ENCODE measurements at regions not wholly inside any gene's neighbourhood (a gene's known extent, or its start where the extent isn't known, plus 50 kb on each side); places are given as distances from the start of the nearest gene placed in this dataset.

GRCh38 chr18:61025596-61025995, 307.6 kb upstream of the CDH20 start:
- Histone ChIP-seq H3K79me2 (ENCODE audit: control insufficient read depth in 1 of 2, insufficient read depth in 2 of 2, low read length in 2 of 2) (no peaks in the 10 kb centered on the region), H2BK20ac (ENCODE audit: low read length) (no peak overlapping the region), H2BK12ac (ENCODE audit: low read depth, low read length) (no peak overlapping the region), H3K27me3 (replicated peaks in 1 of 4; ENCODE audit: control insufficient read depth in 3 of 4, extremely low read depth in 1 of 4, insufficient read depth in 3 of 4, low read length in 3 of 4) (no peaks in the 10 kb centered on the region), H4K5ac (ENCODE audit: insufficient read length, low read depth, low read length) (no peak overlapping the region), H2AFZ (ENCODE audit: low read length) (no peak overlapping the region), H3K23ac (ENCODE audit: insufficient read length) (no peak overlapping the region), H3K56ac (replicated peaks; ENCODE audit: insufficient read length, low read depth, low read length) (no peak overlapping the region), H3K4ac (replicated peaks; ENCODE audit: insufficient read length, low read depth, low read length) (no peak overlapping the region), H3K18ac (ENCODE audit: extremely low read depth, low read length) (no peak overlapping the region), H3K4me3 (ENCODE audit: extremely low read depth in 1 of 4, insufficient read depth in 2 of 4, low read depth in 3 of 4, low read length in 4 of 4) (no peak overlapping the region), H3K79me1 (ENCODE audit: low read depth, low read length) (no peaks in the 10 kb centered on the region), H2BK120ac (replicated peaks; ENCODE audit: low read depth, low read length) (no peak overlapping the region), H3K27ac (ENCODE audit: low read depth, low read length) (no peak overlapping the region), H3K9ac (replicated peaks in 1 of 4; ENCODE audit: extremely low read depth in 1 of 4, low read depth in 3 of 4, low read length in 3 of 4) (no peak overlapping the region), H3K36me3 (ENCODE audit: control insufficient read depth in 2 of 4, insufficient read depth in 4 of 4, low read length in 3 of 4) (no peaks in the 10 kb centered on the region), H3K14ac (ENCODE audit: insufficient read length) (no peak overlapping the region), H3K9me3 (ENCODE audit: insufficient read depth in 2 of 2, low read depth in 1 of 2, low read length in 1 of 2) (peaks cover 8 to 13% of the 10 kb centered on the region in 2 experiments), H3K4me1 (replicated peaks in 1 of 4; ENCODE audit: control insufficient read depth in 3 of 4, insufficient read depth in 4 of 4, low read length in 3 of 4) (no peaks in the 10 kb centered on the region), H4K20me1 (replicated peaks in 1 of 2; ENCODE audit: control insufficient read depth in 1 of 2, insufficient read depth in 2 of 2, low read length in 2 of 2) (no peaks in the 10 kb centered on the region), H3K4me2 (ENCODE audit: insufficient read depth in 1 of 2, low read depth in 2 of 2, low read length in 2 of 2) (no peak overlapping the region), H4K91ac (replicated peaks; ENCODE audit: insufficient read length, low read length) (no peak overlapping the region), H3K23me2 (ENCODE audit: low read depth, low read length) (no peaks in the 10 kb centered on the region; the same call in 1 of the 2 replicates), H2AK5ac (ENCODE audit: low read depth, low read length) (no peak overlapping the region), H2BK15ac (ENCODE audit: low read length) (no peak overlapping the region), H4K8ac (ENCODE audit: extremely low read depth, insufficient read depth, low read length) (no peak overlapping the region), H2BK5ac (ENCODE audit: low read depth, low read length) (no peak overlapping the region)
- CTCF ChIA-PET (ENCODE audit: partially characterized antibody) = no interaction called here
- DNase-seq (ENCODE audit: low read depth in 1 of 2, low spot score in 2 of 2) = no peak
- TF ChIP-seq CTBP2 (IDR thresholded peaks at IDR 0.05; ENCODE audit: borderline replicate concordance, insufficient read depth, insufficient read length, low read length) (no peak), CEBPB (IDR thresholded peaks at IDR 0.05; ENCODE audit: low read depth, low read length) (no peak), GTF2F1 (IDR thresholded peaks at IDR 0.05; ENCODE audit: borderline replicate concordance, low read depth, low read length) (no peak), CBX8 (IDR thresholded peaks at IDR 0.05; ENCODE audit: borderline replicate concordance, low read depth, low read length) (no peak)
- POLR2A ChIA-PET (ENCODE audit: partially characterized antibody) = no interaction called here
- FAIRE-seq = no peak
- WGBS, 2 experiments (ENCODE audit: extremely low coverage in 1 of 2, insufficient coverage in 1 of 2, insufficient read length in 1 of 2, insufficient replicate concordance in 2 of 2, low coverage in 1 of 2, low lambda C conversion rate in 2 of 2, missing lambda C conversion rate in 1 of 2) = 93% methylated on average over 1 of the region's 1 CpG; no CpG with 5 or more reads in 1 of the 2 experiments

Data from H1 (cell line).